Esophagus (tissue), 2 donors: ENCODE measurements at regions not wholly inside any gene's neighbourhood (a gene's known extent, or its start where the extent isn't known, plus 50 kb on each side); places are given as distances from the start of the nearest gene placed in this dataset.

ENCODE experiments used
- H3K27ac ChIP-seq, 2 donors: one replicate each; pipeline ENCODE4 v1.5.1; 2013; ENCODE audit warnings: low read depth in 2 of 2, mild to moderate bottlenecking in 2 of 2, inconsistent platforms in 1 of 2, low read length in 1 of 2, moderate library complexity in 1 of 2
- H3K27me3 ChIP-seq, 2 donors: one replicate each; pipeline ENCODE4 v1.6.1; 2013; ENCODE audit warnings: low read length in 2 of 2, control low read depth in 1 of 2, mild to moderate bottlenecking in 1 of 2; ENCODE audit not compliant: insufficient read depth in 2 of 2, control insufficient read depth in 1 of 2
- H3K36me3 ChIP-seq, 2 donors: one replicate each; pipeline ENCODE4 v1.6.1; 2013; ENCODE audit warnings: low read length in 1 of 2; ENCODE audit not compliant: control insufficient read depth in 2 of 2, insufficient read depth in 2 of 2
- H3K4me1 ChIP-seq, 2 donors: one replicate each; pipeline ENCODE4 v1.6.1; 2013; ENCODE audit warnings: low read length in 1 of 2; ENCODE audit not compliant: control insufficient read depth in 2 of 2, insufficient read depth in 2 of 2
- H3K4me3 ChIP-seq, 2 donors: one replicate each; pipeline ENCODE4 v1.5.1; 2013; ENCODE audit warnings: low read length in 2 of 2, mild to moderate bottlenecking in 2 of 2, low read depth in 1 of 2, moderate library complexity in 1 of 2
- H3K9me3 ChIP-seq, 2 donors: one replicate each; pipeline ENCODE4 v1.6.1; 2013; ENCODE audit warnings: mild to moderate bottlenecking in 2 of 2, low read depth in 1 of 2, low read length in 1 of 2, moderate library complexity in 1 of 2; ENCODE audit not compliant: control insufficient read depth in 2 of 2, insufficient read depth in 1 of 2
- WGBS, 2 donors: extraction: QIAGEN DNeasy Blood & Tissue Kit; methylation state at CpG; one replicate each; pipeline ENCODE4 v1.1.7; 2013; 5-methylcytosine and 5-hydroxymethylcytosine counted together
- donor health status: healthy with polysubstance abuse.
- donor health status: Bipolar disorder and iron deficiency.

DNA sequence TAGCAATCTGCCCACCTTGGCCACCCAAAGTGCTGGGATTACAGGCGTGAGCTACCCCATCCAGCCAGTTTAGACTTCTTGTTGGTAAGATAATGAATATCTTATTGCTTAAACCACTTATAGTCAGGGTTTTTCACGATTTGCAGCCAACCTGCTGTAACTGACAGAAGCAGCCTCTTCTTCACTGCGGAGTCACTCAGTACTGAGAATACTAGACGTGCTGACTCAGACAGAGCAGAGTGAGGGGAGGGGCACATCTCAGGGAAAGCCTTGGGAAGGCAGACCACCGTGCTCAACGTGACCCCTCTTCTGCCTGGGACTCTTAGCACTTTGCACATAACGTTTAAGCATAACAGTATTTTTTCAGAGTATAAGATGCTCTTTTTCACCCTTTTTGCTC is 74.3 kb upstream of the ARHGEF7 start:
- H3K4me1 ChIP-seq = no peaks in the 10 kb centered on the region
- H3K9me3 ChIP-seq = no peaks in the 10 kb centered on the region
- 67% methylated on average over 7 of the region's 7 CpGs for WGBS, 2 donors

GRCh38 chr13:111039735-111040134 is 75.4 kb upstream of the ARHGEF7 start:
- Histone ChIP-seq H3K27ac (no peak overlapping the region), H3K4me1 (no peaks in the 10 kb centered on the region), H3K9me3 (no peaks in the 10 kb centered on the region), H3K4me3 (no peak overlapping the region), H3K36me3 (no peaks in the 10 kb centered on the region), H3K27me3 (peaks cover 0 to 3% of the 10 kb centered on the region in 2 donors)
- WGBS, 2 donors = 77 to 85% methylated on average over 5 of the region's 5 CpGs

More for the DNA sequence above, 74.3 kb upstream of the ARHGEF7 start:
- Histone ChIP-seq H3K27ac (no peak overlapping the region), H3K27me3 (peaks cover 0 to 3% of the 10 kb centered on the region in 2 donors), H3K36me3 (no peaks in the 10 kb centered on the region), H3K4me3 (no peak overlapping the region)

DNA sequence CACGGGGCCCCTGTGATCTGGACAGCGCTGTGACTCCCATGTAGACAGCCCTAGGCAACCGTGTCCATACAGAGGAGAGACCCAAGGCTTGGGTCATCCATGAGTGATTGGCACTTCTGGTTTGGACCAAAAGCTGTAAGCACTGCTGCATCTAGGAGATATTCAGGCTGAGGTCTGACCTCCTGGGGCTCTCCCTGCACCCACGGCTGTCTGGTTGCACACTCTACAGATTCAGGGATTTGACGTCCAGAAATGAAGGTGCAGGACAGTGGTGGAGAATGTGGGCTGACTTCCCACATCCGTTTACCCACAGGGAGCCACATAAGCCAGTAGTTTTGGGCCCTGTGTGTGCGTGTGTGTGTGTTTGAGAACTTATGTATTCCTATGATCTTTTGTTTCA is 76.2 kb upstream of the ARHGEF7 start:
- Histone ChIP-seq H3K4me1 (no peaks in the 10 kb centered on the region), H3K4me3 (no peak overlapping the region), H3K9me3 (no peaks in the 10 kb centered on the region), H3K27ac (no peak overlapping the region), H3K36me3 (no peaks in the 10 kb centered on the region), H3K27me3 (peaks cover 0 to 3% of the 10 kb centered on the region in 2 donors)
- 75 to 81% methylated on average over 7 of the region's 7 CpGs for WGBS, 2 donors

- no peaks in the 10 kb centered on the region for H3K36me3 ChIP-seq
These were observed 77.2 kb upstream of the ARHGEF7 start for GRCh38 chr13:111037927-111038326.

GRCh38 chr13:111036665-111037064 is 78.4 kb upstream of the ARHGEF7 start:
- Histone ChIP-seq H3K27me3 (peaks cover 0 to 3% of the 10 kb centered on the region in 2 donors), H3K36me3 (no peaks in the 10 kb centered on the region), H3K4me3 (no peak overlapping the region), H3K27ac (no peak overlapping the region), H3K9me3 (no peaks in the 10 kb centered on the region), H3K4me1 (no peaks in the 10 kb centered on the region)
- WGBS, 2 donors = 92% methylated on average over 7 of the region's 7 CpGs

More at GRCh38 chr13:111037927-111038326, 77.2 kb upstream of the ARHGEF7 start:
- no peaks in the 10 kb centered on the region for H3K9me3 ChIP-seq
- no peaks in the 10 kb centered on the region for H3K4me1 ChIP-seq
- no peak overlapping the region for H3K4me3 ChIP-seq
- no peak overlapping the region for H3K27ac ChIP-seq
- peaks cover 0 to 3% of the 10 kb centered on the region in 2 donors for H3K27me3 ChIP-seq
- 54 to 58% methylated on average over 12 of the region's 12 CpGs for WGBS, 2 donors

DNA sequence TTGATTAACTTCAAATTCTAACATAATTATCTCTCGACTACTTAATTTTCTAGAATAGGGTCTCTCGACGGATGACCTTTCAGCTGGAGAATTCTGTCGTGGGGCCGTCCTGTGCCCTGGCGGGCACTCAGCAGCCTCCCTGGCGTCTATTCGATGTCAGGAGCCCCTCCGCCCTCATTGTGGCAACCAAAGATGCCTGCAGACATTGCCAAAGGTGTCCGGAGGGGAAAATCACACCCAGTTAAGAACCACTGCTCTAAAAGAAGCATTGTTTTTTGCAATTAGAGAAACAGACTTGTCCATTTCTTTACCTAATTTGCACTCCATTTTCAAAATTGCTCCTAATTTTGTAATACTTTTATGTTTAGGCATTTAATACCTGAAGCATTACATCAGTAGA is 79.2 kb upstream of the ARHGEF7 start:
- WGBS, 2 donors = 66 to 75% methylated on average over 10 of the region's 10 CpGs
- no peak overlapping the region for H3K4me3 ChIP-seq
- no peaks in the 10 kb centered on the region for H3K4me1 ChIP-seq
- H3K27me3 ChIP-seq = peaks cover 0 to 3% of the 10 kb centered on the region in 2 donors
- H3K9me3 ChIP-seq = no peaks in the 10 kb centered on the region
- H3K36me3 ChIP-seq = no peaks in the 10 kb centered on the region
- no peak overlapping the region for H3K27ac ChIP-seq

GRCh38 chr13:111034811-111035210 is 80.3 kb upstream of the ARHGEF7 start:
- H3K4me1 ChIP-seq = no peaks in the 10 kb centered on the region
- H3K27ac ChIP-seq = no peak overlapping the region
- no peaks in the 10 kb centered on the region for H3K36me3 ChIP-seq
- no peaks in the 10 kb centered on the region for H3K9me3 ChIP-seq
- WGBS, 2 donors = 71 to 83% methylated on average over 2 of the region's 2 CpGs
- no peak overlapping the region for H3K4me3 ChIP-seq
- peaks cover 0 to under 1% of the 10 kb centered on the region in 2 donors for H3K27me3 ChIP-seq

DNA sequence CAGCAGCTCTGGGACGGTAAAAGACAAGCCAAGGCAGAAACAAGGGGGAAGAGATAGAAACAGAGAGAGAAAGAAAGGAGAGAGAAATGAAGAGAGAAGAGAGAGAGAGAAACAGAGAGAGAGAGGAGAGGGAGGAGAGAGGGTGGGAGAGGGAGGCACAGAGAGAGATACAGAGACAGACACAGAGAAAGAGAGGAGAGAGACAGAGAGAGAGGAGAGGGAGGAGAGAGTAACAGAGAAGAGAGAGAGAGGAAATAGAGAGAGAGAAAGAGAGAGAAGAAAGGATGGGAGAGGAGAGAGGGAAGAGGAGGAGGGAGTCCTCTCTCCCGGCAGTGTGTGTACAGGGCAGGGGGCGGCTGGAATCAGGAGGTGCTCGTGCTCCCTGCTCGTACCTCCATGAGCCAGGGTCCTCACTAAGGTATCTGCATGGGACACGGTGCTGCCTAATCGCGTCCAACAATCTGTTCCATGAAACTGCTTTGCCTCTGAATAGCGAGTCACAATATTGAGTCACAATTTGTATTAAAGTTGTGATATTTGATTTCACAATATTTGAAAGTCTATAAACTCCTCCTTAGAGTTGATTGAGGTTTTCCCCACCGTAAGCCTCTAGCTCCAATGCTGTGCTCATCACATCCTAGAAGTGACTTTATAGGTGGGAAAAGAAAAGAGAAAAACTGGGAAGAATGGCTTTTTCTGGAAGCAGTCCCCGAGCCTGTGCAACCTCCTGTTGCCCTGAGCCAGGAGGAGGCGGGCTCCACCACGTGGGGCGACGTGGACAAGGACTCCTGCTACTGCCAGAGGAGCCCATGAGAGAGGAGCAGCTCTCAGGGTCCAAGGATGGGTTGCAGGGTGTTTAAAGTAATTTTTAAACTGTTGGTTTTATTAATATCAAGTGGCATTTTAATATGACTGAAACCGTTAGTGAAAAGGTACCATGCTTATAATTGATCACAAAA is 81.7 kb upstream of the ARHGEF7 start:
- 62 to 76% methylated on average over 15 to 16 of the region's 16 CpGs for WGBS, 2 donors
- Histone ChIP-seq H3K27me3 (no peaks in the 10 kb centered on the region), H3K27ac (no peak overlapping the region), H3K4me1 (no peaks in the 10 kb centered on the region), H3K9me3 (no peaks in the 10 kb centered on the region), H3K4me3 (no peak overlapping the region), H3K36me3 (no peaks in the 10 kb centered on the region)

- Histone ChIP-seq H3K36me3 (no peaks in the 10 kb centered on the region), H3K4me3 (no peak overlapping the region), H3K4me1 (no peaks in the 10 kb centered on the region), H3K27ac (no peak overlapping the region), H3K9me3 (no peaks in the 10 kb centered on the region), H3K27me3 (no peaks in the 10 kb centered on the region)
- WGBS, 2 donors = 77 to 81% methylated on average over 8 of the region's 8 CpGs
These were observed 83.6 kb upstream of the ARHGEF7 start for GRCh38 chr13:111031531-111031961.
